Hepatocyte (in vitro differentiated cells): ENCODE measurements at regions not wholly inside any gene's neighbourhood (a gene's known extent, or its start where the extent isn't known, plus 50 kb on each side); places are given as distances from the start of the nearest gene placed in this dataset.
A peak's percentile ranks its signal among the peaks of the same experiment; 100 is the strongest.

ENCODE experiments used
- DNase-seq: peaks from one replicate; pipeline ENCODE4 v3.0.0-alpha.2; 2016; ENCODE audit warnings: low spot score
- H2AFZ ChIP-seq: fragments of 200-600 bp; sonication (generic); 2 replicates; pipeline ENCODE4 v1.6.0; 2016; ENCODE audit warnings: antibody characterized with exemption, mild to moderate bottlenecking
- H3K27ac ChIP-seq: fragments of 200-600 bp; sonication (generic); 2 replicates; pipeline ENCODE4 v1.5.1; 2016; ENCODE audit warnings: mild to moderate bottlenecking
- H3K27me3 ChIP-seq: fragments of 200-600 bp; sonication (generic); 2 replicates; pipeline ENCODE4 v1.6.1; 2016
- H3K36me3 ChIP-seq: fragments of 200-600 bp; sonication (generic); replicated peaks from 2 replicates; pipeline ENCODE4 v1.5.1; 2016; ENCODE audit warnings: low read depth; ENCODE audit not compliant: insufficient read depth
- H3K4me1 ChIP-seq: fragments of 200-600 bp; sonication (generic); 2 replicates; pipeline ENCODE4 v1.5.1; 2016; ENCODE audit warnings: mild to moderate bottlenecking, moderate library complexity; ENCODE audit not compliant: insufficient read depth
- H3K4me2 ChIP-seq: fragments of 200-600 bp; sonication (generic); 2 replicates; pipeline ENCODE4 v1.6.0; 2016
- H3K4me3 ChIP-seq: fragments of 200-600 bp; sonication (generic); 2 replicates; pipeline ENCODE4 v1.5.1; 2016; ENCODE audit warnings: mild to moderate bottlenecking
- H3K79me2 ChIP-seq: fragments of 200-600 bp; sonication (generic); 2 replicates; pipeline ENCODE4 v1.6.0; 2017; ENCODE audit warnings: mild to moderate bottlenecking
- H3K9me2 ChIP-seq: fragments of 200-600 bp; sonication (generic); replicated peaks from 2 replicates; pipeline ENCODE4 v1.6.0; 2017; ENCODE audit warnings: mild to moderate bottlenecking; ENCODE audit not compliant: insufficient read depth
- H3K9me3 ChIP-seq: fragments of 200-600 bp; sonication (generic); 2 replicates; pipeline ENCODE4 v1.5.1; 2016; ENCODE audit warnings: low read depth, mild to moderate bottlenecking
- H4K20me1 ChIP-seq: fragments of 200-600 bp; sonication (generic); 2 replicates; pipeline ENCODE4 v1.6.0; 2016; ENCODE audit warnings: mild to moderate bottlenecking; ENCODE audit not compliant: insufficient read depth, poor library complexity, severe bottlenecking
- EZH2 ChIP-seq: fragments of 200-600 bp; sonication (generic); IDR thresholded peaks from 2 replicates; pipeline ENCODE4 v1.6.1; 2016; ENCODE audit warnings: antibody characterized with exemption, mild to moderate bottlenecking, borderline replicate concordance
- EZH2phosphoT487 ChIP-seq: fragments of 200-600 bp; sonication (generic); IDR thresholded peaks from one replicate; pipeline ENCODE4 v1.6.1; 2018; ENCODE audit warnings: antibody characterized with exemption, mild to moderate bottlenecking, low read depth, moderate library complexity; ENCODE audit not compliant: unreplicated experiment, severe bottlenecking
- WGBS: methylation state at CpG from one replicate; pipeline ENCODE4 v1.1.6; 2016; ENCODE audit warnings: low lambda C conversion rate; ENCODE audit errors: missing lambda C conversion rate; 5-methylcytosine and 5-hydroxymethylcytosine counted together
- TF ChIP-seq, protein P1 (sequence below): fragments of 200-600 bp; sonication (generic); IDR thresholded peaks from 2 replicates; pipeline ENCODE4 v1.5.1; 2016; ENCODE audit warnings: antibody characterized with exemption, mild to moderate bottlenecking; ENCODE audit not compliant: poor library complexity

DNA sequence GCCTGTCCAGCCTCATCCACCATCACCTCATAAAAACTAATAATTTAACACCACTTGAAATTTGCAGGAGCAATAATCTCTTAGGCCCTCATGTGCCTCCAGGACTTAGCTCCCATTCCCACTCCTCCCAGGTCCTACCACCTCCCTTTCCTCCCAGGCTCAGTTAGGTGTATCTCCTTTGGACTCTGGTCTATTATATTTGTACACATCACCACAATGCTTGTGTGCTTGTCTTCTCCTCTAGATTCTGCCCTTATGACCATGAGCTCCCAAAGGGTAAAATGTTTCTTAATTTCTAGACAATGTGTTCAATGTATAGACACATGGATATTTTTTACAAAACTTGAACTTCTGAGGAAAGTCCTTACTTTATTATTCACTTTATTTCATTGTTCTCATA, 182.0 kb upstream of the ZC3H15 start:
- Histone ChIP-seq H3K9me2 (no peaks in the 10 kb centered on the region), H3K9me3 (no peaks in the 10 kb centered on the region), H4K20me1 (no peaks in the 10 kb centered on the region), H3K27me3 (no peaks in the 10 kb centered on the region), H3K27ac (no peak overlapping the region), H3K36me3 (no peaks in the 10 kb centered on the region), H3K4me3 (no peak overlapping the region), H2AFZ (no peak overlapping the region), H3K4me1 (peaks cover 14% of the 10 kb centered on the region), H3K79me2 (no peaks in the 10 kb centered on the region), H3K4me2 (no peak overlapping the region)
- TF ChIP-seq EZH2 (no peak), EZH2phosphoT487 (no peak)
- TF ChIP-seq, protein P1, sequence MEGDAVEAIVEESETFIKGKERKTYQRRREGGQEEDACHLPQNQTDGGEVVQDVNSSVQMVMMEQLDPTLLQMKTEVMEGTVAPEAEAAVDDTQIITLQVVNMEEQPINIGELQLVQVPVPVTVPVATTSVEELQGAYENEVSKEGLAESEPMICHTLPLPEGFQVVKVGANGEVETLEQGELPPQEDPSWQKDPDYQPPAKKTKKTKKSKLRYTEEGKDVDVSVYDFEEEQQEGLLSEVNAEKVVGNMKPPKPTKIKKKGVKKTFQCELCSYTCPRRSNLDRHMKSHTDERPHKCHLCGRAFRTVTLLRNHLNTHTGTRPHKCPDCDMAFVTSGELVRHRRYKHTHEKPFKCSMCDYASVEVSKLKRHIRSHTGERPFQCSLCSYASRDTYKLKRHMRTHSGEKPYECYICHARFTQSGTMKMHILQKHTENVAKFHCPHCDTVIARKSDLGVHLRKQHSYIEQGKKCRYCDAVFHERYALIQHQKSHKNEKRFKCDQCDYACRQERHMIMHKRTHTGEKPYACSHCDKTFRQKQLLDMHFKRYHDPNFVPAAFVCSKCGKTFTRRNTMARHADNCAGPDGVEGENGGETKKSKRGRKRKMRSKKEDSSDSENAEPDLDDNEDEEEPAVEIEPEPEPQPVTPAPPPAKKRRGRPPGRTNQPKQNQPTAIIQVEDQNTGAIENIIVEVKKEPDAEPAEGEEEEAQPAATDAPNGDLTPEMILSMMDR = no peak
- DNase-seq = peak; percentile 6

DNA sequence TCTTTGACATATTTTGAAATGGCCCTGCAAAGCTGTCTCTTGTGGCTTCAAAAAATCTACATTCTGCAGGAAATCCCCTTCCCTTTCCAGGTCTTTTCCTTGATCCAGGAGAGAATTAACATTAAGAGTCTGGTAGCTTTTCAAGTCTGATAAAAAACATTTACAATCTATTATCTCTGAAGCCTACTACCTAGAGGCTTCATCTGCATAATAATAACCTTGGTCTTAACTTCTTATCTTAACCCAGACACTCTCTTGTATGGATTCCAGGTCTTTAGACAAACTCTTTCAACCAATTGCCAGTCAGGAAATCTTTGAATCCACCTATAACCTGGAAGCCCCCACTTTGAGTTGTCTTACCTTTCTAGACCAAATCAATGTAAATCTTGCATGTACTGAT, 179.3 kb upstream of the ZC3H15 start:
- Histone ChIP-seq H3K9me3 (no peaks in the 10 kb centered on the region), H4K20me1 (no peaks in the 10 kb centered on the region), H3K4me1 (peaks cover 10% of the 10 kb centered on the region), H3K4me2 (no peak overlapping the region), H2AFZ (no peak overlapping the region), H3K36me3 (no peaks in the 10 kb centered on the region), H3K27ac (no peak overlapping the region), H3K27me3 (no peaks in the 10 kb centered on the region), H3K9me2 (no peaks in the 10 kb centered on the region), H3K79me2 (no peaks in the 10 kb centered on the region), H3K4me3 (no peak overlapping the region)
- DNase-seq = no peak
- TF ChIP-seq EZH2phosphoT487 (no peak), EZH2 (no peak)
- TF ChIP-seq, protein P1 = no peak

DNA sequence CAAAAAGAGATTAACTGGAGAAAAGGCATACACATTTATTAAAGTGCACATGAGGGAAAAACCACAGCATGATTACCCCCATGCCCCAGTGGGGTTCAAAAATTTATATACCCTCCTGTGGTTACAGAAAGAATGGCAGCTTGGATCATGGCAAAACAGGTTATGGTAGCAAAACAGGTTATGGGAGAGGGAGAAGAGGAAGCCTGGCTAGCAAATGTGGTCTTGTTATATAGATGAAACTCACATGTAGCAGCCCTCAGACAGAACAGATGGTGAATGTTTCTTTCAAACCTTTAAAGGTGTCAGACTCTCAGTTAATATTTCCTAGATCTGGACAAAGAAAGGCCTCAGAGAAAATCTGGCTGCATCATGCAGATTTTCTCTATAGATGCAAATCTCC, 178.2 kb upstream of the ZC3H15 start:
- H3K4me1 ChIP-seq = peaks cover 10% of the 10 kb centered on the region
- H3K4me3 ChIP-seq = no peak overlapping the region
- no peak overlapping the region for H3K4me2 ChIP-seq
- TF ChIP-seq, protein P1 = no peak
- TF ChIP-seq EZH2phosphoT487 (no peak), EZH2 (no peak)
- no peaks in the 10 kb centered on the region for H3K36me3 ChIP-seq
- H4K20me1 ChIP-seq = no peaks in the 10 kb centered on the region
- H3K27me3 ChIP-seq = no peaks in the 10 kb centered on the region
- no peak overlapping the region for H2AFZ ChIP-seq
- DNase-seq = no peak
- H3K9me3 ChIP-seq = no peaks in the 10 kb centered on the region
- H3K9me2 ChIP-seq = no peaks in the 10 kb centered on the region
- peak overlapping the region; percentile 70 for H3K27ac ChIP-seq
- no peaks in the 10 kb centered on the region for H3K79me2 ChIP-seq

DNA sequence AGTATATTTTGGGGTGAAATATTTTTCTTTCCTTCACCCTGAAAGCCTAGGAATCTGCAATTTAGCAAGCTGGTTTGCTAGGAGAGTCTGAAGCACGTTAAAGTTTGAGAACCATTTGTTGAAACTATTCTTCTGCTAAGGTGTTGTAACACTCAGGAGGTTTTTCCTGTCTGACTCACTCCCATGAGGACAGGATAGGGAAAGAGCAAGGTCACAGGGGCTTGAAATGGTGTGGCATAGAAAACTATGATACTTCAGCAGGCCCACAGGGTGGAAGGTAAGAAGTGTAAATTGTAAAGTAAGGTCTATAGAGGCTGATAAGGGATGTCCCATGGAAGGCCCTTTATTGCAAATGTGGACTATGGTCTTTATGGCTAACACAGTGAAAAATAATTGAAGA, 177.7 kb upstream of the ZC3H15 start:
- TF ChIP-seq, protein P1 = no peak
- no peak for TF ChIP-seq EZH2
- no peak for TF ChIP-seq EZH2phosphoT487

More for the DNA sequence above, 177.7 kb upstream of the ZC3H15 start:
- no peak overlapping the region for H3K4me3 ChIP-seq
- no peaks in the 10 kb centered on the region for H3K79me2 ChIP-seq
- no peak overlapping the region for H2AFZ ChIP-seq
- H3K27me3 ChIP-seq = no peaks in the 10 kb centered on the region
- peak overlapping the region; percentile 70 for H3K27ac ChIP-seq
- H3K36me3 ChIP-seq = no peaks in the 10 kb centered on the region
- no peak overlapping the region for H3K4me2 ChIP-seq
- H4K20me1 ChIP-seq = no peaks in the 10 kb centered on the region
- no peaks in the 10 kb centered on the region for H3K9me2 ChIP-seq
- WGBS = 21% methylated on average over 1 of the region's 1 CpG
- H3K9me3 ChIP-seq = no peaks in the 10 kb centered on the region
- peak; percentile 45 for DNase-seq
- peaks cover 10% of the 10 kb centered on the region for H3K4me1 ChIP-seq
